Gastroesophageal sphincter (tissue), 3 donors: ENCODE measurements at regions not wholly inside any gene's neighbourhood (a gene's known extent, or its start where the extent isn't known, plus 50 kb on each side); places are given as distances from the start of the nearest gene placed in this dataset.

ENCODE experiments used
- CTCF ChIP-seq, 4 experiments: fragments of 200-600 bp in 2 of 4; fragments of 450-650 bp in 2 of 4; sonication (generic) in 1 of 4; IDR thresholded peaks; one replicate each; pipeline ENCODE4 v1.5.1; 2017 to 2019; ENCODE audit warnings: antibody characterized with exemption in 4 of 4, mild to moderate bottlenecking in 2 of 4, moderate library complexity in 2 of 4
- EP300 ChIP-seq: sonication (generic); formaldehyde crosslinking; IDR thresholded peaks from one replicate; pipeline ENCODE4 v1.6.1; 2017; ENCODE audit warnings: antibody characterized with exemption, mild to moderate bottlenecking
- POLR2A ChIP-seq, 2 donors: fragments of 450-650 bp; IDR thresholded peaks; one replicate each; pipeline ENCODE4 v1.6.1; 2017; ENCODE audit warnings: antibody characterized with exemption in 2 of 2, mild to moderate bottlenecking in 2 of 2, moderate library complexity in 1 of 2
- POLR2AphosphoS5 ChIP-seq: sonication (generic); formaldehyde crosslinking; IDR thresholded peaks from one replicate; pipeline ENCODE4 v1.6.1; 2017; ENCODE audit warnings: antibody characterized with exemption

GRCh38 chr20:53699906-53700305 is 106.3 kb upstream of the ZNF217 start:
- no peak for TF ChIP-seq POLR2A (IDR thresholded peaks at IDR 0.05)
- no peak for TF ChIP-seq POLR2AphosphoS5
- TF ChIP-seq EP300, result no peak
- no peak for TF ChIP-seq CTCF (IDR thresholded peaks at IDR 0.05)
